Stimulated activated naive CD4-positive, alpha-beta T cell (primary cell): ENCODE measurements at regions not wholly inside any gene's neighbourhood (a gene's known extent, or its start where the extent isn't known, plus 50 kb on each side); places are given as distances from the start of the nearest gene placed in this dataset.
"Not testable (repeated sequence)": the region's sequence is repeated elsewhere in the genome, so short reads cannot be mapped to it uniquely, and the experiment has no call there.

Experiments used
- DNase-seq, 6 experiments: peaks; one replicate each; lab custom pipeline; 2025; lab: John Stamatoyannopoulos, UW

DNA sequence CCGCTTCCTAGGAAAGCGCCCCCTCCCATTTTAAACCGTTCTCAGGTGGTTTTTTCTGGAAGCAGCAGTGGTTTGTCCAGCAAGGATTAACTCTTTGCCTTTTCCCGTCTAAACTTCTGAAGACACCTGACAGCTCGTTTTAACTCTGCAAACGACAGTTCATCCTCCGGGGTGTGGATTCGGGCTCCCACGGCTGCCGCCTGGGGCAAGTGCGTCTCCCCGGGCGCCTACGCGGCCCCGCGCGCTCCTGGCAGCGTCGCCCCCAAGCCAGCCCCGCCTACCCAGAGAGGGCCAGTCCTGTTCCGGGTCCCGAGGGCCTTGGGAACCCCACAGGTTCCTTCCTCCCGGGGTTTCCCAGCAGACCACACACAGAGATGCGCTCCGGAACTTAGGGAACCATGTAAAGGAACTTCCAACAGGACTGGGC, 54.4 kb downstream of the PRR18 start:
- no peak for DNase-seq

DNA sequence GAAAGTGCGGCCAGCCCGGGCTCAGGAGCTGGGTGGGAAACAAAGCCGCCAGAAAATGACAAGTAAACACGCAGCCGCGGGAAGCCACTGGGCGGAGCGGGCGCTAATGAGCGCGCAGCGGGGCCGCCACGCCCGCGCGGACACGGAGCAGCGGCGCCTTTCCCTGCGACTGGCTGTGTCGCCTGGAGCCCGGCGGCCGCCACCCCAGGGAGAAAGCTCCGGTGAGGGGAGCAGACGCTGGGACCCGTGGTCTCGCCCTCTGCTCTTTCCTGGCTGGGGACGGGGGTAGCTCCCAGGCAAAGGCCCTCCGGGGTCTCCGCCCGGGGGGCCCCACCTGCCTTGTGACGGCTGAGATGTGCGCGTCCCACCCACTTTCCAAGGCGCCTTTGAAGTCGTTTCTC, 54.9 kb downstream of the PRR18 start:
- DNase-seq = peak in 2 of 6 experiments; percentile 8 to 15

DNA sequence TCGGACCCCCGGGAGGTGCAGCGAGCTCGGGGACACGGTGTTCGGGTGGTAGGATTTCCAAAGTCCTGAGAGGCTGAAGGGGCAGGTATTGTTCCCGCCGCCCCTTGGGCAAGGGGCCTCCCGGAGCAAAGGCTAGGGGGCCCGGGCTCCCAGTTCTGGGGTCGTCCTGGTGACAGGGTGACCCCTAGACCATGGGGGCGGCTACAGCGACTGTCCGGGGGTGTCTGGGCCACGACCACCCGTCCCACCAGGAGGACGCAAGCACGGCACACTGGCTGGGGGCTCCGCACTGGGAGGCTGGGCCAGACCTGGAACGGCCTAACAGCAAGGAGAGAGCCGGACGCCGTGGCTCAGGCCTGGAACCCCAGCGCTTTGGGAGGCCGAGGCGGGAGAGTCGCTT, 55.6 kb downstream of the PRR18 start:
- DNase-seq = no peak

DNA sequence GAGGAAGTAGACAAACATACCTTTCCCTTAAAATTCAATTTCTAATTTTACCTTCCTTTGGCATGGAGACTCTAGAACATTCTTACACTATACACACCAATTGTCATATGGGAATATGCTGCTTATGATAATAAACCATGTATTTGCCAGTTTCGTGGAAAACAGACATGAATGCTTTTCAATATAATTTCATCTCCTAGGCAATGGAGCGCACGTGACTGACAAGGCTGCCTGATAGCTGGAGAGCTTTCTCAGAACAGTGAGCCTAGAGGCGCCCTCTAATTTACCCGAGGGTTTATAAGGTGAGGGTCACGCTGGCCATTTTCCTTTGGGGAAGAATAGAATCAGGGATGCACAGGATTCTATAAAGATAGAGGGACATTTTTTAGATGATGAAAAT, 56.5 kb downstream of the PRR18 start:
- DNase-seq = no peak

DNA sequence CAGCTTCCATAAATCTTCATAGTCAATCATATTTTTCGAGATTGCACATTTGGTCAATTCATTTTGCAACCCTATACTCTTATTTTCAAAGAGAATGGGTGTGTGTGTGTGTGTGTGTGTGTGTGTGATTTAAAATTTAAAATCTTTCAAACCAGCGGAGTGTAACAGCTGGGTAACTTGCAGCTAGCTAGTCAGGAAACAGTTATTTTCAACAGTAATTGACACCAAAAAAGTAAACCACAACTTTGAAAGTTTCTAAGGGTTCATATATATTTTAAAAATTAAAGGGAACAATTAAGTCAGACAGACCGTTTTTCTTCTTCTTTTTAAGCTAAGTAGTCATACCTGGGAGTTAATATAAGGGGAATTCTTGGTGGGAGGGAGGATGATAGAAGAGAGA, 57.0 kb downstream of the PRR18 start:
- DNase-seq = no peak

GRCh38 chr6:166249061-166249785, 59.0 kb downstream of the PRR18 start:
- DNase-seq = not testable (repeated sequence)

DNA sequence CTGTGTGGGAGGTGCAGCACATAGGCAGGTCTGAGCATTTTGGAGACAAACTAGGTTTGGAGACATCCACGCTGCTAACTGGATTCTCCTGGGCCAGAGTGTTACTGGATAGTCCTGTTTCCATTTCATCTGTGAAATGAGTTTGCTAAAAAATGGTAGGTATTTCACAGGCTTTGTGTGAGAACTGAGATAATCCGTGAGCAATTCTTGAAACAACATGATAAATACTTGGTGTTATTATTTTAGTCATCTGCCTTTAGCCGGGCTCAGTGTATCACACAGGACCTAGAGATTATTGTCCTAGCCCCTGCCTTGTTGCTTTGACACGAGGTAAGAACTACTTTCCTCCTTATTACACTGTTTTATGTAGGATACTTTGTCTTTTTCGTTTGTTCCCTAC, 63.0 kb downstream of the PRR18 start:
- no peak for DNase-seq

GRCh38 chr6:166244353-166245045, 63.7 kb downstream of the PRR18 start:
- peak in 1 of 6 experiments; percentile 1 for DNase-seq

GRCh38 chr6:166242888-166243287, 65.3 kb downstream of the PRR18 start:
- DNase-seq = no peak

DNA sequence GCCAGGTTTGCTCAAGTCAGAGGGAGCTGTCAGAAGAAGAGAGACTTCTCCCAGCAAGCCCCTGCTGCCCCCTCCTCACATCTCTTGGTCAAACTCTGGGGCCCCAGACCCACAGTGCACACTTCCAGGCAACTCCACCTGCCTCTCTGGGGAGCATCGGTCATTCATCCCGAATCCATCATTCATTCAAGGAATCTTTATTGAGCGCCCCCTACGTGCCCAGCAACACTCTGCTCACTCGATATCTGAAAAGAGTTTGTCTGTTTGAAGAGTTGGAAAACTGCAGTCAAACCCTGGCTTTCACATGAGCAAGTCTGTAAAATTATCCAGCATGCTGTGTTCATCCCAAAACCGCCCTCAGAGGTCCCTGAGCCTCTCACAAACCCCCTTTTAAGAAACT, 66.2 kb downstream of the PRR18 start:
- no peak for DNase-seq

DNA sequence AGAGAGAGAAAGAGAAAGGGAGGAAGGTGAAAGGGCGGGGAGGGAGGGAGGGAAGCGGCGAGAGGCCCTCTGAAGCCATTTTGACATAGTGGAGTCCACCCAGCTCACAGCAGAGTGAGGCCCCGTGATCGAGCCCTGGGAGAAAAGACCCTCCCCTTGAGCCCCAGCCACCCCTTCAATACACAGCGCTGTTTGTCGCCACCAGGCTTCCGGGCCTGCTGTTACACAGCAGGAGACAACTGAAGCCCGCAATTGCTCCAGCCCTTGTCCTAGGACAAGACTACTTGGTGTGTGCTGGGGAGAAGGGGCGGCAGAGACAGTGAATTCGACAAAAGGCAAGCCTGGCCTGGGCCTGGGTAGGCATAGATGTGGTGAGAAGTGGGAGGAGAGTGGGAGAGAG, 67.3 kb downstream of the PRR18 start:
- DNase-seq = no peak

DNA sequence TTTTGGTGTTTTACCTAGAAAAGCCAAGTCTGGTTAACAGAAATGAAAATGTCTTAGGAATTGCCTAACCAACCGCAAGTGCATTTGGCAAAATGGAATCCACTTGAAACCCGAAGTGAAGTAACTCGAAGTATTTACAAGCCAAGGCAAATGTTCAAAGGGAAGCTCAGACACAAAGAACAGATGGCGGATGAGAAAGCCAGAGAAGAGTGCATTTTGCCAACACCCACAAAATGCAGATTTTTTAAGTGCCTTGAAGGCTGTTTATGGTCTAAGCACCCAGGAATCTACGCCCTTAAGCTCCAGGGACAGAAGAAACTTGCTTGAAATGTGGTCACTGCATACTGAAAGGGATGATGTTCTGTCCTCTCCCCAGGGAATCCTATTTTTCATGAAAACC, 70.0 kb upstream of the TBXT start:
- no peak for DNase-seq

GRCh38 chr6:166236596-166236995, 68.9 kb upstream of the TBXT start:
- DNase-seq = no peak

GRCh38 chr6:166235666-166236292, 68.1 kb upstream of the TBXT start:
- no peak for DNase-seq

- DNase-seq = not testable (repeated sequence)
Observed at GRCh38 chr6:166231181-166231580, 63.5 kb upstream of the TBXT start.

DNA sequence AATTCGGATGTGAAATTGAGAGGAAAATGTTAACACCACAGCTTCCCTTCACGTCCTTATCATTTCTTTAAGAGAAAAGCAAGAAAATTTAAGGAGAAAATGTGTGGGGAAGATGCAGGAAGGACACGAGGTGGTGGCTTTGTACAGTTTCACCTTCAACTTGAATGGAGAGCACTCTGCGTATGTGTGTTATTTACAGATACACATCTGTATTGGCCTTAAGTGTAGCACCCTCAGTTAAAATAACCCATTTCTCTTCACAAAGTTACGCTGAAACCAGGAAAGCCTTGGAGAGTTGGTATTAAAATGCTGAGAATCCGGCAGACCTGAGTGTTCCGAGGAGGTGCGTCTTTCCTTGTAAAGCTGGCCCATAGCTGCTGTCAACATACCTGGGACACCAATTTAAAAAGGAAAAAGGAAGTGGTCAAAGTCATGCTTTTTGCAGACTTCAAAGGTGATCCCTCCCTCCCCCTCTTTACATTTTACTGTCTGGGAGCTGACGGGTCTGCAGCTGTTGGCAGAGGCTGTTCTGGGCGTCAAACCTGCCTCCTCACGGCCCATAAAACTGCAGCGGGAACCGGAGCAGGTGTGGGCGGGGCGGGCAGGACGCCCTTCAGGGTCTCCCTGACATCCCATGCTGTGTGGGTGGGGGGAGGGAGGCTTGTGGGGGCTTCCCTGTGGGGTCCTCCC, 61.3 kb upstream of the TBXT start:
- DNase-seq = no peak

GRCh38 chr6:166228425-166228824, 60.8 kb upstream of the TBXT start:
- no peak for DNase-seq

GRCh38 chr6:166223079-166223478, 55.4 kb upstream of the TBXT start:
- DNase-seq = no peak

DNA sequence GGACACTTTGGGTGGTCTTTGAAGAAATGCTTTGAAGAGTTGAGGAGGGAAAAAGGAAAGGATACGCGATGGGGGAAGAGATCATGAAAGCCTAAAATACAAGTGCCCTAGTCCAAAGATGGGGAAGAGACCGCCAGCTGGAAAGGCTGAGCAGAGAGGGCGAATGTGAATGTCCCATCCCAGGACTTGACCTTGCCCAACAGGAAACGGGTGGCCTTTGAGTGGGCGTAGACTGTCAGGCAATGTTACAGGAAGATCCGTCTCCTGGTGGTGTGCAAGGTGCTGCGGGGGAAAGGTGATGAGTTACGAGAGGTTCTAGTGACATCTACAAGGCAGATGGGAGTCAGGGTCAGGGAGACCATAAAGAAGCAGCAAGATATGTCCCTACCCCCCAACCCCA, 55.0 kb upstream of the TBXT start:
- no peak for DNase-seq

DNA sequence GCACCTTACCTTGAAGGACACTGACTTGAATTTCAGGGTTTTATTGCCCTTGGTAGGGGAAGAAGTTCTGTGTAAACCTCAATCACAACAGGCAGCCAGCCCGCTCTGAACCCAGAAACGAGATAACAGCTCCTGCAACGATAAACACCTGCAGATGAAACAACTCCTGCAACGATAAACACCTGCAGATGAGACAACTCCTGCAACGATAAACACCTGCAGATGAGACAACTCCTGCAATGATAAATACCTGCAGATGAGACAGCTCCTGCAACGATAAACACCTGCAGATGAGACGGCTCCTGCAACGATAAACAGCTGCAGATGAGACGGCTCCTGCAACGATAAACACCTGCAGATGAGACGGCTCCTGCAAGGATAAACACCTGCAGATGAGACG, 54.0 kb upstream of the TBXT start:
- DNase-seq = no peak

GRCh38 chr6:166221040-166221439, 53.4 kb upstream of the TBXT start:
- no peak for DNase-seq
